ENCODE measurements at regions not wholly inside any gene's neighbourhood (a gene's known extent, or its start where the extent isn't known, plus 50 kb on each side); places are given as distances from the start of the nearest gene placed in this dataset.

GRCh38 chr6:21887231-21888185 lies 294.0 kb downstream of the SOX4 start:
- TF ChIP-seq YY1 (IDR thresholded peaks at IDR 0.05; ENCODE audit: low read depth) (no peak), RAD21 (IDR thresholded peaks at IDR 0.05; ENCODE audit: low read depth) (no peak), TAF1 (IDR thresholded peaks at IDR 0.05; ENCODE audit: low read depth) (no peak), MAX (IDR thresholded peaks at IDR 0.05) (no peak), EGR1 (IDR thresholded peaks at IDR 0.05) (no peak)
